ENCODE measurements at regions not wholly inside any gene's neighbourhood (a gene's known extent, or its start where the extent isn't known, plus 50 kb on each side); places are given as distances from the start of the nearest gene placed in this dataset.
A peak's percentile ranks its signal among the peaks of the same experiment; 100 is the strongest.
"Not testable (repeated sequence)": the region's sequence is repeated elsewhere in the genome, so short reads cannot be mapped to it uniquely, and the experiment has no call there.

- no peak for DNase-seq
Observed at GRCh38 chr18:70558371-70558770, 269.5 kb downstream of the SOCS6 start.

- DNase-seq: peak in 1 of 4 experiments; percentile 1
Observed at GRCh38 chr18:70554854-70555445, 266.1 kb downstream of the SOCS6 start.

DNA sequence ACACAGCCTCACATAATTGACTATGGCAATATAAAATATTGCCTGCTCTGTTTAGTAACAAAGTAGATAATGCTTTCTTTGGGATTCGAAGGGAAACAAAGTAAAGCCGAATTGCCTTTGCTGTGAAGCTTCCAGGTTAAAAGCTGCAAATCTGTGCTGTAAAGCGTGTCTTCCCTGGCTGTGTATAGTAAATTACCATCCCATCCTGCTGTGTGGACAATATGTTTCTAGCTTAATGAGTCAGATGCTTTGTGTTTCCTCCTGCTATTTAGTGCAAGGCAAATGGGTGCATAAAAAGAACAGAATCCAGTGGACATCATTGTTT lies 265.1 kb downstream of the SOCS6 start:
- no peak for DNase-seq

GRCh38 chr18:70553245-70553935 lies 264.5 kb downstream of the SOCS6 start:
- no peak for DNase-seq

GRCh38 chr18:70536370-70537062 lies 247.7 kb downstream of the SOCS6 start:
- DNase-seq: no peak

GRCh38 chr18:70535041-70535440 lies 246.2 kb downstream of the SOCS6 start:
- no peak for DNase-seq

DNA sequence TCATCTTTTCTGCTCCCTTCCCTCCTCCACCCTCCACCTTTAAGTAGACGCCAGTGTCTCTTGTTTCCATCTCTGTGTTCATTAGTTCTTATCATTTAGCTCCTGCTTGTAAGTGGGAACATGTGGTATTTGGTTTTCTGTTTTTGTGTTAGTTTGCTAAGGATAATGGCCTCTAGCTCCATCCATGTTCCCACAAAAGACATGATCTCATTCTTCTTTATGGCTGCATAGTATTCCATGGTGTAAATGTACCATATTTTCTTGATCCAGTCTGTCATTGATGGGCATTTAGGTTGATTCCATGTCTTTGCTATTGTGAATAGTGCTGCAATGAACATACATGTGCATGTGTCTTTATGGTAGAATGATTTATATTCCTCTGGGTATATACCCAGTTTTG lies 236.5 kb downstream of the SOCS6 start:
- not testable (repeated sequence) for DNase-seq

- DNase-seq: no peak
Observed at GRCh38 chr18:70523792-70524182, 234.9 kb downstream of the SOCS6 start.

- DNase-seq: no peak
Observed at GRCh38 chr18:70523035-70523791, 234.4 kb downstream of the SOCS6 start.

DNA sequence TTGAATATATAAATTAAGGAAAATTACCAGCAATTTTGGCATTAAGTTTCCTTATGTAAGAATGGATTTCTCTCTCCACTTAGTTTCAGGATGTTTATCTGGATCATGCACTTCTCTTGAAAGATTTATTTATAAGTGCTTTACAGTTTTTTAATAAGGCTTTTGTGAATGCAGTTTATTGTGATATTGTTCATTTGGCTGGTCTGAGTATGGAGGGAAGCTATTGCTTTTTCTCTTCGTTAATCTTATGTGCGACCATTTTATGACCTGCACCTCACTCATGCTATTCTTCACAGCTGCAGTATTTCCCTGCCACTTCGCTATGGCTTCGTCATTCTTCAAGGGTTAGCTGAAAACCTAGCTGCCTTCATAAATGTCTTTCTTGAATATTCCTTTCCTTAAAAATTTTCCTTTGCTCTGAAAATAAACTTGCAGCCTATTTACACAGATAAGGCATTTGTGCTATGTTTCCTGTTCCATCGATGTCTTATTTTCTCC lies 233.4 kb downstream of the SOCS6 start:
- DNase-seq: no peak

- DNase-seq: no peak
Observed at GRCh38 chr18:70520867-70521266, 232.0 kb downstream of the SOCS6 start.

DNA sequence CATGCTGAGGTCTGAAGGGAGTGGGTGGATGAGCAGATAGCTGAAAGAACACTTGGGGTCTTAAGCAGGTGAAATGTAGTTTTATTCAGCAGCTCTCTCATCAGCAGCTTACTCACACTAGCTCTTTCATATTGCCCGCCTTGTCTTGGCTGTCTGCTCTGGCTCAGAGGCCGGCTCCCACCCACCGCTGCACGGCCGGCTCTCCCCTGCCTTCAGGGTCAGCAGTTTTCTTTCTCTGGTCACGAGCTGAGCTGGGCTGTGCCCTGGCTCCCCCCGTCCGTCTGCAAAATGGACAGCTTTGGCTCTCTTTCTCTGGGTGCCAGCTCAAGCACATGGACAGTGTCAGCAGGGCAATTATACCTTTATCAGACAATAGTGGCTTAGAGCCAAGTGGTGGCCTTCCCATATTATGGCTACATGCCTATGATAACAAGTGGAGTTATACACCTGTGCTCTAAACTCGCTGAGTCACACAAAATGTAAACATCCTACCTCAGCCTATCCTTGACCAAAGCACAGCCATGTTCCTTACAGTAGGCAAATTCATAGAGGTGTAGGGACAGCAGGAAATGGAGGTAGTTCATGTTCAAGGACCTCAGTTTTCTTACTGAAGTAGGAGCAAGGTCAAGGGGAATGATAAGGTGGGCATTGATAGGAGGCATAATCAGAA lies 224.8 kb downstream of the SOCS6 start:
- no peak for DNase-seq

- DNase-seq: no peak
Observed at GRCh38 chr18:70507970-70508369, 219.1 kb downstream of the SOCS6 start.

GRCh38 chr18:70506511-70506910 lies 217.7 kb downstream of the SOCS6 start:
- DNase-seq: no peak

DNA sequence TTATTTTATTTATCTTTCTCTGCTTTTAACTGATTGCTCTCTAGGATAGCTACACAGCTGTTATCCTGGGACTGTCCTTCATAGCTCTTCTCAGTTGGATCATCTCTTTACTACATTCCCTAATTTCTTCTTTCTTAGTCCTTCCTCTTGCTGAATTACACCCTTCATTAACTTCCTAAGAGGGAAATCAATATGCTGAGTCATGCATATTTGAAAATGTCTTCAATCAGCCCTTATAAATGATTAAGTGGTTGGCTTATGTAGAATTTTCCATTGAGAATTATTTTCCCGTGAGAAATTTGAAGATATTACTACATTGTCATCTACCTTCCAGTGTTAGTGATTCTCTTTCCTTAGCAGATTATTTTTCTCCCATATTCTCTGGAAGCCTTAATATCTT lies 214.2 kb downstream of the SOCS6 start:
- DNase-seq: no peak

GRCh38 chr18:70501358-70501757 lies 212.5 kb downstream of the SOCS6 start:
- no peak for DNase-seq

GRCh38 chr18:70500748-70501147 lies 211.9 kb downstream of the SOCS6 start:
- no peak for DNase-seq

GRCh38 chr18:70499218-70499691 lies 210.4 kb downstream of the SOCS6 start:
- no peak for DNase-seq

GRCh38 chr18:70496353-70497294 lies 207.8 kb downstream of the SOCS6 start:
- no peak for DNase-seq

DNA sequence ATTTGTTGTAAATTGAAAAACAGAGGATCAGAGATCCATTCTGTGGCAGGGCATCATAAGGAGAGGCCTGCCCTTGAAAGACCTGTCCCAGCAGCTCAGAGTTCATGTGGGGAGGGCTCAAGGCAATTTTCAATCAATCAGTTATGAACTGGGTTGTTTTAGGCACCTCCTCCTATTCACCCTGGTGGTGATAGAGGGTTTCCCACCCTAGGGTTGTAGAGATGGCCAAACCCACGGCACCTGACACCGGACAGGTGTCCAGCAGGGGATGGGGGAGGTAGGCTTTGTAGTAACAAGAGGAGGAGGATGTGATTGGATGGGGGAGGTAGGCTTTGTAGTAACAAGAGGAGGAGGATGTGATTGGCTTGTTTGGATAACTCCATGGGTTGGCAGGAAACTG lies 205.7 kb downstream of the SOCS6 start:
- DNase-seq: no peak

DNA sequence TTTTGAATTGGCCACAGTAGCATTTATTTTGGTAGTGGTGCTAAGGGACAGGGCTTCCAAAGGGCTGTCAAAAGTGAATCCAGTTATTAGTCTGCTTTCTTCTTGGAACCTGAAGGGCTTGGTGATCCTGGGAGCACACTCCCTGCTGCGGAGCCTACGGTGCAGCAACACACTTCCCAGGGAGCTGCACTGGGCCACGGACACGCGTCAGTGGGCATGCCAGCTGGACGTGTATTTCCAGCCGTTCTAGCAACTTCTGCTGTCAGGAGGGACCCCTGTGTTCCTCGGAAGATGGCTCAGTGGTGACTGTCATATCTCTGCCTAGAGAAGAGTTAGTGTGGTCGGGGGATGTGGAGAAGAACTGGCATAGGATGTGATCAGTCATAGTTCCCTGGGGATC lies 204.6 kb downstream of the SOCS6 start:
- DNase-seq: no peak
